Fibroblast of skin of left biceps (primary cell): ENCODE measurements at regions not wholly inside any gene's neighbourhood (a gene's known extent, or its start where the extent isn't known, plus 50 kb on each side); places are given as distances from the start of the nearest gene placed in this dataset.

ENCODE experiments used
- DNase-seq, 2 experiments: peaks; one replicate each; pipeline ENCODE4 v3.0.0-alpha.2; 2013; ENCODE audit warnings: low read depth in 2 of 2

DNA sequence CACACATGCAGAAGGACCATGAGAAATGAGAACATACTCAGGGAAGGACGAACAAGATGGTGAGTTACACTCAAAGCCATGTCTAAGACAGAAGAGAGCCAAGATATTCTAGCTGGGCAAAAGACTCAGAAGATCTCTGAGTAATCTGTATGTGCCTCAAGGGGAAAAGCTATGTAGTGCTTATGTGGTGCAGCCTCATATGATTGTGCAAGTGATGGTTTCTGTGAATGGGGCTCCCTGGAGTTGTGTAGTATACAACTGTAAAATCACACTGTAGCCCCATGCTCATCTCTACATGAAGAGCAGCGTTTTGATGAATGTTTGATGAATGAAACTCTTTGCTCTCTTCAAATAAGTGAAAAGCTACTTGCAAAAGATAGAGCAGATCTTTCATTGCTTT lies 57.5 kb downstream of the OSR1 start:
- DNase-seq = no peak

DNA sequence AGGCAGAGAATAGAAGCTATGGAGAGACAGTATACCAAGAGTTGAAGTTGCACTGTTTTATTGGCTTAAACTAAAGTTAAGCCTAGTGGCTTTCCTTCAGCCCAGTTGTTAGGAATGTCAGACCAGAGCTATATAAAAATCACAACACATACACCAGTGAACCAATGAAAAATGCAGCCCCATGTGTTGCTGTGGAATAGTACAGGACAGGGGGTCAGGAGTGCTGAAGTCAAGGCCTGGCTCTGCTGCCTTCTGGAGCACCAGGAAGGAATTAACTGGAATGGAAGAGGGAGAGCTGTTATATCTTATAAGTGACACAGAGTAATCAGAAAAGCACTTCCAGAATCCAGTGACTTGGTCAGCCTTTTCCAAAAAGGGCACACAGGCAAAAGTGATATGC lies 58.9 kb downstream of the OSR1 start:
- no peak for DNase-seq

DNA sequence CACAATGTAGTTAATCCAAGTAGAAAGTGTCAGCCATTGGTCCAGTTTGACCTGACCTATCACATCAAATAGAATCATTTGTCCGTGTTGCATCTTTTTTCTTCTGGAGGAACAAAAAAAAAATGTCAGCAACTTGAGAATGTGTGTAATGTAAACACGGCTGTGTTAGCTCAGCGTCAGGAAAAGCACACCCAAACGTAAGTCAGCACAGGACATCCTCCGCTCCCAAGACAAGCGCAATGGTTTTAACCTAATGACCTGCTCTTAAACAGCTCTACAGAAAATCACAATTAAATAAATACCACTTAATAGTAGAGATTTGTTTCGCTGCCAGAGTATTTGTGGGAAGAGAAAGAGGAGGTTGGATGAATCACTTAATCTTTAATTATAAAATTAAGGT lies 59.4 kb downstream of the OSR1 start:
- no peak for DNase-seq

DNA sequence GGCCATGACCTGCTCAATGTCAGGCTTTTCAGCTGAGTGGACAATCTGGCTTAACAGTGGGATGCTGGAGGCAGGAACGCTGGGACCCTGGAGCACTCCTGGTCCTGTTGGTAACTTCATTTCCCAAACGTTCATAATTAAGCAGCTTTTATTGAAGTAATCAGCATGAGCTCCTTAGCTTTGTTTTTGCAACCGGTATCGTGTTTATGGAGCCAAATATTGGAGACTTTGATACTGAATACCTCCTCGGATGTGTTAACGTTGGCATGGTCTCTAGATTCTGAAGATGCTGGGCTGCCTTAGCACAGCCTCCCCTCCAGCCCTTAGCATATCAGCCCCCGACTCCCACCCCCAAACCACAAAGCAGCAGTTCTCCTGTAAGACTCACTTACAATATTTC lies 60.7 kb downstream of the OSR1 start:
- DNase-seq = no peak

DNA sequence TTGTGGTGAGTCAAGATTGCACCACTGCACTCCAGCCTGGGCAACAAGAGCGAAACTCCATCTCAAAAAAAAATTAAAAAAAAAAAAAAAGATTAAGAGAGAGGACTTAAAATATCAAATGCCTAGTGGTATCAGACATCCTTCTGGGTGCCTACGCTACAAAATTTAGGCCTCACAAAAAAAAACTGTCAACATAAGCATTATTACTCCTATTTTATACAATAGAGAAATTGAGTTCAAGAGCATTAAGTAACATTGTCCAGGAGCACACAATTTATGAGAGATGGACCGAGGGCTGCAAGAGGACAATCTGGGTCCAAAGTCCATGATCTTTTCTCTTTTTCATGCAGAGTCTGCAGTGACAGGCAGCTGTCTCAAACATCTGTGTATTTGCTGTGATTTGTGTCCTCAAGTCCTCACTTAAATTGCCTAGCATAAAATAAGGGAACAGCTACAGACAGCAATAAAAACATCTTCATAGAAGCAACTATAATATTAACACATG lies 62.4 kb downstream of the OSR1 start:
- no peak for DNase-seq

DNA sequence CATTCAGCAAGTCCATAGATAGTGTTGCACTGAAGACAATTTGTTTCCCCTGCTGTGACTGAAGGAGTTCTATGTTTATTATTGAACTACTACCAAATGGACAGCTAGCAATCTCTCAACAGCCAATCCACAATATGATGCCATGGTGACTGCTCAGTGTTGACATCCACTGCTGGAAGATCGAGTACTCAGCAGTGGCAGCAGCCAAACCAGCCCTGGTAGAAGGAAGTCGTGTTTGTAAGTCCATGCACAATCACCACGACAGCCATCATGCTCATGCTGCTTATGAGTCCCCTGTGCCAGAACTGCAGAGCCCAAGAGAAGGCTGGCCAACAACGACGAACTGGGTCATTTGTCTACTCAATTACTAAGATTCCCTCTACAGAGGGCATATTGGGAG lies 66.4 kb downstream of the OSR1 start:
- DNase-seq = no peak

DNA sequence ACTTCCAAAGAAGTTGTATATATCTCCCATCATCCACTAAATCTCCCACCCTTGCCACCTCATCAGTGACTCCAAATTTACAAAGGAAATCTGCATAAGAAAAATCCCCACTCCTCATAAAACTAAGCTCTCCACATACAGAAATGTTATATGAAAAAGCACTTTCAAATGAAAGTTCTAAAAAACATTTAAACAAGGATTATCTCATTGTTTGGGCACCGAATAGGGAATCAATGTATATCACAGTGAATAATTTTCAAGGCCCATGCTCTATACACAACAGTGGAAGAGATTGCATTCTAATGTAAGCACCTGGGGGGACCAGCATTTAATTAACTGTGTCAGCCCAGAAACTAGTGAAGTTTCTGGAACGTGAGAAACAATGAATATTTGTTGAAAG lies 70.1 kb downstream of the OSR1 start:
- DNase-seq = no peak

DNA sequence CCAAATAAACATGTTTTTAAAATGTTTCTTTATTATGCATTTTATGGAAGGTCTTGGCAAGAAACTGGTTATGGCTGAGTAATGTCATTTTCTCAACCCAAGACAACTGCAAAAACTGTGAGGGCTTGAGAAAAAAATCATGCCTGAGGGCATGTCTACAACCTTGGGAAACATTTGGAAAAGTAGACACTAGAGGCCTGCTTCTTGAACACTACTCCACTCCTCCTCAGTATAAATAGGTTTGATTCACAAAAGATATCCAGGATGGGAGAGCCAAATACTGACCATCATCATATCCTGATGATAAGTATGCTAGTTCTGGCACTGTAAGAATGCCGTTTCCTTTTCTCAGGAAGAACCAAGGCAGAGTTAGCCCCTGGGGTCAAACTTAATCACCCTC lies 71.1 kb downstream of the OSR1 start:
- no peak for DNase-seq

DNA sequence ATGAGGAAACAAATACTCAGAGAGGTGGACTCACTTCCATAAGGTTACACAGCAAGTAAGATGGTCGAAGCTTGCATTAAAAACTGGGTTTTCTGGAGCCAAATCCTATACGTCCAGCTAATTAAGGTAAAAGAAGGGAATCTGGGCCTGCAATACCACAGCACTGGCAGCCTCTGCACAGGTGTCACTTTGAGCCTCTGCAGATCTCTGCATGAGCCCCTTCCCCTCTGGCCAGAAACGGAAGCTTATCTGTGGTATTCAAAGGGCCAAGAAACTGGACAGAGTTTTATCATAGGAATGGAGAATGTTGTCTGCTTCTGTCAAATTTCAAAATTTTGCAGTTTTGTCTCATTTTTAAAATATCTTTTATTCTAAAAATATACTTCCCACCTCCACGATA lies 76.1 kb downstream of the OSR1 start:
- no peak for DNase-seq

DNA sequence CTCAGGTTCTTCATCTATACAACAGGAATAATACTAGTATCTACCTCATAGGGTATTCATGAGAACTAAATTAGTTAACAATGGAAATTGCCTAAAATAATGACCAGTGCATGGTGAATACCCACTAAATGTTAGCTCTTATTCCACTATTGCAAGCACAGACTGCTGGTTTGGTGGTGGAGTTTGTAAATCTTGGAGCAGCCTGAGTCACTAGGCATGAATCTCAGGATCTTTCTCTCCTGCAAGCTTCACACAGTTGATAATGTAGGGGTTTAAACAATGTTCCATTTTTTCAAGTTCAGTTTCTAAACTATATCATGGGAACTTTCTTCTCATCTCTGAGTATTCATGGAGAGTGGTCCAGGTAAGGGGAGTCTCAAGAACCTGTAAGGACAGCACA lies 84.0 kb downstream of the OSR1 start:
- DNase-seq = no peak

DNA sequence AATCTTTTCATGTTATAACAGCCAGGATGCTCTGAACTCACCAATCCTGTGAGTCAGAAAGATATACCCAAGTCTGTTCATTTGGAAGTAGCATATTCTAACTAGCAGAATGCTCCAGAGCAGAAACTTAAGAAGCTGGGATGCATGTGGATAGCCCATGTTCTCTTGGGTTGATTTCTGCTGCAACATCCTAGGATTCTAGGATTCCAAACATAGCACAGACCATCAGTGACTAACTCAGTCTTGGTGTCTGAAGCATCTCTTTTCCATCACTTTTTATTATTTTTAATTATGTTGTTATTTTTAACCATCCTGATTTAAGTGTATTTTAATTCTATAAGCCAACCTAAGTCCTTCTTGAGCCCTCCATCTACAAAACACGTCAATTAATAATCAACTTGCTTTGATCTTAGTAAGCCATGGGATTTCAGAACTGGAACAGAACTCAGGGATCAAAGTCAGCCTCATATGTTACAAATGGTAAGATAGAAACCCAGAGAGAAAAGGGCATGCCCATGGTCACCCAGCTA lies 85.4 kb downstream of the OSR1 start:
- DNase-seq = no peak

DNA sequence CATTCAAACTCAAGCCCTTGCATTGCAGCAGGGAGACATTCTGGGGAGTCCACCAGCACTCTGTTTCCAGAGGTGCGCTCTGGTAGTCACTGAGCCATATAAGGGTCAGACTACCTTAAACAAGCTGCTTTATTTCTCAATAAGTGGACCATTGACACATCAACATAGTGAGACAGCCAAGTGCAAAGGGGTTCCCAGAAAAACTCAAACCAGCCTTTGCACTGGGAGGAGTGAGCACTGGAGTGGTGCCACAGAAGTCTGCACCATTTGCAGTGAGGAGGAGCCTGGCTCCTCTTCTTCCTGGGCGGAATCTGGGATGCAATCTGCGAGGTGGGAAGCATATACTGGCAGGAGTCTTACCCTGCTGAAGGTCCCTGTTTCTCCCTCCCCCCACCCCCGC lies 86.4 kb downstream of the OSR1 start:
- no peak for DNase-seq

DNA sequence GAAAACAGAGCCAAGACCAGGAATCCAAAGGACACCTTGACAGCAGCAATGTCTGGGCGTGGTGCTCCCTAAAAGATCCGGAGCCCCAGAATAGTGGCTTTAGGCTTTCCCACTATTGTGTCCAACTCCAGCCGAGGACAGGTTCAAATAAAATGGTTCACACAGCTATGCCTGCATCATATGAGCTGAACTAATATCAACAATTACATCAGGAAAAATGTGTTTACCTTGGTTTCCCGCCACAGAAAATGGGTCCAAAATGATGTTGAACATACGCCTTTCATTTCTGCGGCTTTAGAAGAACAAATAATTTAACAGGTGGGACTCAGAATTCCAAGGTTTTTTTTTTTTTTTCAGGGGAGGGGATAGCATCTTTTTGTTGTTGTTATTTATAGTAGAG lies 93.6 kb downstream of the OSR1 start:
- no peak for DNase-seq

DNA sequence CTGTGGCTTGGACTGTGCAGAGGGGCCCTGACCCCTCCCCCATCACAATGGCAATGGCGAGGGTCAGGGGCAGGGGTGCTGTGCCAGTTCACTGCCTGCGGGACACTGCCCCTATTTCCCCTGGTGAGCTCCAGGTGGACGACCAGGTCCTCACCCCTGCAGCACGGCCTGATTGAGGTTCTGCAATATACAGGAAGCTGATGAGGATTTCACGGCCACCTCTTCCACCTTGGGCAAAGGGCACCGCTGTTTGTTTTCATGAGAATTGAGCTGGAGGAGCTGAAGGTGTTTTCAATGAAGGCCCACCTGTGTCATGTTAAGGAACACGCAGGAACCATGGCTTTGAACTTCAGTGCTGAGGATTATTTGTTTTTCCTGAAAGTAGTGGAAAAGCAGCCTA lies 96.3 kb downstream of the OSR1 start:
- DNase-seq = no peak

DNA sequence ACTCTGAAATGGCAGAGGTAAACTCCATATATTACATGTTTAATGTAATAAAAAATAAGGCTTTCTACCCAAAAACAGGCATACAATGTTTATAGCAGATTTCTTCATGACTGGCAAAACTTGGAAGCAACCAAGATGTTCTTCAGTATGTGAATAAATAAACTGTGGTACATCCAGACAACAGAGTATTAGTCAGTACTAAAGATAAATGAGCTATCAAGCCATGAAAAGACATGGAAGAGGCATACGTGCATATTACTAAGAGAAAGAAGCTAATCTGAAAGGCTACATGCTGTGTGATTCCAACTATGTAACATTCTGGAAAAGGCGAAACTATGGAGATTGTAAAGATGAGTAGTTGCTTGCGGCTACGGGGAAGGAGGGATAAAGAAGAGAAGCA lies 97.4 kb downstream of the OSR1 start:
- no peak for DNase-seq

DNA sequence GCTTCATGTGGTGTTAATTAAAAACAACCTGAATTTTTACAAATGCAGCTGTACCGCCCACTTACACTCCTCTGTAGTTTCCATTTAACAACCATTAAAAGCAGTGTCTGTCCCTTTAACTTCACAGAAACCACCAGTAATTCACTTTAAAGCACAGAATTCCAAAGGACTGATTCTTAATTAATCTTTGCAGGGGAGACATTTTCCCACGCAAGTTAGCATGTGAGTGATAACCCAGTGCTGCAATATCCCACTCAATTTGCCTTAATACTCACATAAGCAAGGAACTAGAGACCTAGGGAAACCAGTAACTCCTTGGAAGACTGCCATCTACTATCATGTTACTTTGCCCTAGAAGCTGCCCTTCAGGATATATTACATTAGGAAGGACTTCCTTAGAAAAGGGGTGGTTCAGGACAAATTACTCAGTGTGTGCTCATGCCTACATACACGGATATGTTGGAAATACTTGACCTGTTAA lies 102.3 kb downstream of the OSR1 start:
- peak; percentile 70 to 73 for DNase-seq

DNA sequence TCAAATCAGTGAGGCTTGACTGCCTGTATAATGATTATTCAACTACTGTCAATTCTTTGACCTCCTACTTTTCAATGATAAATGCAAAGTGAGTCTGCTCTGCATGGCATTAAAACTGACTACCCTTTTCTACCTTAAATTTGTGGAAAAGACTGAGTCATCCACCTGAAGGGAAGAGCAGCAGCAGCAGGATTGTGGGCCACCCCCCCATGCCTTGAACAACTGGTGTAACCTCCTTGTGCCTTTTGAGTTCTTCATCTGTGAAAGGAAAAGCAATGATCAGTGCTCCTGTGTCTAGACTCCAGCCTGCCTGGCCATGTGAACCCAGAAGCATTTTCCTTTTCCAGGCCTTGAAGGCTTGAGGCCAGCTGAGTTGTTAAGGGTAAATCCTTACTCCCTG lies 102.9 kb downstream of the OSR1 start:
- DNase-seq = no peak

DNA sequence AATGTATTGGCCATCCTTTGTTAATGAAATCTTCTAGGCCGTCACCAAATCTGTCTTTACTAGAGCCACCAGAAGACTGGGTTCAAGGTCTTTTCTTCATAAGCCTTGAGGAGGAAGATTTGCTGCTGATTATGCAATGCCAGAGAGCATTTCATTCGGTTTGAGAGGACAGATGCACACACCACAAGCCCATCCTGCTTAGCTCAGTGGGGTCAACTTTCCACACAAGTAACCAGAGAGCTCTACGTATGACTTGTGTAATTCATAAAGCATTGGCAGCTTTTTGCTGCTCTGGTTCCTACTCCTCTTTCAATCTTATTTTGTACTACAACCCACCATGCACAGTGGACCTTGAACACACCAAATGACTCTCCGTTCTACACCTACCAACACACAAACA lies 106.9 kb downstream of the OSR1 start:
- no peak for DNase-seq

DNA sequence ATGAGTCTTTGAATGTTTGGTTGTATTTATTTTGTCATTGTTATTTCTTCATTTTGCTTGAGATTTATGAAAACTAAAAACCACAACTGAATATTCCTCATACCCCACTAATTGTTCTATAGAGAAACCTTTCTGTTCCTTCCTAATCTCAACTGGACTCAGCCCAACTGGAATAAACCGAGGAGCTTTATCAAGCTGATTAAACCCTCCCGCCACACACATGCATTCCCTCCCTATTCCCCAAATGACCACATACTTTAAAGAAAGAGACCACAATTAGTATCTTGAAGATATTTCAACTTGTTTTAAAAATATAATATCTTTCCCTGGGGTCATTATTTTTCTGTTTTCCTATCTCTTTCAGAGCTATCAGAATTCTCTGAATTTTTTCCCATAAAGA lies 107.5 kb downstream of the OSR1 start:
- no peak for DNase-seq

DNA sequence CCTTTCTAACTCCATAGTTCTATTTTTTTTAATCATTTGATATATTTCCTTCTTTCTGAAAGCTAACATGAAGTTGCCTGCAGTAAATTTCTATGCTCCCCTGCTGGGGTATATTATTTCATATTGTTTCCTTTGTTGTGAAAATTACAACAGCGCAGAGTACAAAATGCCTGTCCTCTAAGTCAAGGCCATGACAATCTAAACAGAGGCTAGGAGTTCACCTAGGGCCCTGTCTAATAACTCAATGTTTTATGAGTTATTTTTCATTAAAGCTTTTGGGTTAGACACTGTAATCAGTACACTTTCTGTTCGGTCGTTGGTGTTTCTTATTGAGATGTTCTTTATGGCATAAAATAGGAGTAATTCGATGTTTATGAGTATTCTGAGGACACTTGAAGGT lies 111.2 kb downstream of the OSR1 start:
- DNase-seq = no peak

DNA sequence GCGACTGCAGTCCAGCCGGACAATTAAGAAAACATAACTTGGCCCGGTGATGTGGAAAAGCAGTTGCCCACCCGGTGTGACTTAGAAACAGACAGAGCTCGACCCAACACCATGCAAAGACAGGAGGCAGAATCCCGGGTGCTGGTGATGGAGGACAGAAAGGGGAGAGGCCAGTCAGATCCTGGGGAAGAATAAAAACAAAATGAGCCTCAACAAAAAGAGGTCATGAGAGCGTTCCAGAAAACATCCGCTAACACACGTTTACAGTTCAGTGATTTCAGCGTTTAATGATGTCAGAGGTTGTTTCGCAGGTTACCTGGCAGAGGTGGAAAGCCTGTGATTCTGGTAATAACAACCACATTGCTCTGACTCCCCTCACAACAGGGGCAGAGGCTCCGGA lies 111.9 kb downstream of the OSR1 start:
- DNase-seq = no peak

DNA sequence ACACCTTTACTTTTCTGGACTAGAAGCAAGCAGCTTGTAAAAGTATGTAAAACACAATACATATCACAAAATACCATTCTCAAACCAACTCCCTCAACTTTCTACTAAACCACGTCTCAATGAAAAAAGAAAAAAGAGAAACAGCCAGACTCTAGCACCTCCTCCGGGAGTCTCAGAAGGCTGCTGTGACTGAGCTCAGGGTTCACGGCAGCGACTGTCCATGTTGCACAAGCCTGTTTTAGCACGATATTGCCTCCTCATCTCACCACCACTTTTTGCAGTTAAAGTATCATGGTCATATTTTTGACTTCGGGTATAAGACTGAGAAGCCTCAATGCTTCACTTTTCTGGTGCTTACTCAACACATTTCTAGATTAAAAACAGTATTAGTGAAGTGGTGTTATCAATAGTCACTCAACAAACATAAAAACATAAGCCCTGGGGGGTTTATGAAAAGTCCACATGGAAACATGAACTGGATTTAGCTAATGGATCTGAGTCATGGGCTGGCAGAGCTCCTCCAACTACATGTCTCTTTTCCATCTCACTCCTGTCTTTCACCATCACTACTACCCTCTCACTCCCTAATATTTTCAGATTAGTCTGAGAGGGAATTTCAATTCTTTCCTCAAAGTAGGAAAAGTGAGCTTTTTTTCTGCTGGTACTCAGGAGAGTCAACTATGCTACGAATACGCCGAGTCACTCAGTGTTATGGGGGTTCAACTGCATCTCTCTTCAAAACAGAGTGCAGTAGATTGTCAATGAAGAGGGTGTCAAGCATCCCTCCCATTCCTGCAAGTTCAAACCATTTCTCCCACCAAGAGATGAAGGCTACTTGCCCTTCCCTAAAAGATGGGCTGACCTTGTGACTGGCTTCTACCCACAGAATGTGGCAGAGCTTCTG lies 113.7 kb downstream of the OSR1 start:
- no peak for DNase-seq

DNA sequence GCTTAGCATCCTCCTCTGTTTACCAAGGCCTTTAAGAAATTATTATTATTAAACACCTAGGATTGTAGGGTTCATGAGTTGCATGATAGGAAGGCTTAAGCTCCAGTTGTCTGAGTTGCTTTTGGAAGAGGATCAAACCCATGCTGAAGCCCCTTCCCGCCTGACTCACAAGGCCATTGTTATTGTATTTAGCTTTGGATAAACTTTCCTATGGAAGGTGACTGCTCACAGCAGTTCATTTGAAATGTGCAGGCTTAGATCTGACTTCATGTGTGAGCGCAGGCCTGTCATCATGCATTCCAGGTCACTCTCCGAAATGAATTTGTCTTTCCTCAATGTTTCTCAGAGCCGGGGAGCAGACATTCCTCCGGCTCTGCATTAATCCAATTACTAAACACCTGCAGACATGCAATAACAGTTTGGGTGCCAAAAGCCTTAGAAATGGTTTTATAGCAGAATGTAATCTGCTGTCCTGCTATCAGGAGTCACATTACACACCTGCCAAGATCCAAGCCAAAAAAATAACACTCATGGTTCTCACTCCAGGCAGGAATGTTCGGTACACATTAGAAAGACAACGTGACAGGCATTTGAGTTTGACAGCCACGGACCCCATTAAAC lies 119.9 kb downstream of the OSR1 start:
- no peak for DNase-seq
